Testis (tissue), 2 donors: ENCODE measurements at regions not wholly inside any gene's neighbourhood (a gene's known extent, or its start where the extent isn't known, plus 50 kb on each side); places are given as distances from the start of the nearest gene placed in this dataset.

Experiments
- DNase-seq: peaks from one replicate; pipeline ENCODE4 v3.0.0-alpha.2; 2019
- H3K27ac ChIP-seq, 2 donors: fragments of 200-600 bp; sonication (generic); one replicate each; pipeline ENCODE4 v1.5.1; 2019
- H3K27me3 ChIP-seq: fragments of 200-600 bp; sonication (generic); one replicate; pipeline ENCODE4 v1.5.1; 2019
- H3K36me3 ChIP-seq: fragments of 200-600 bp; sonication (generic); one replicate; pipeline ENCODE4 v1.5.1; 2017; ENCODE audit warnings: low read depth; ENCODE audit errors: missing control alignments
- H3K4me1 ChIP-seq: fragments of 200-600 bp; sonication (generic); one replicate; pipeline ENCODE4 v1.5.1; 2019
- H3K4me3 ChIP-seq, 2 donors: fragments of 200-600 bp; sonication (generic); one replicate each; pipeline ENCODE4 v1.5.1; 2017 to 2019
- H3K9me3 ChIP-seq: fragments of 200-600 bp; sonication (generic); one replicate; pipeline ENCODE4 v1.5.1; 2017
- CTCF ChIP-seq, 3 experiments: fragments of 450-650 bp in 2 of 3; fragments of 200-600 bp in 1 of 3; sonication (generic) in 1 of 3; IDR thresholded peaks; one replicate each; pipeline ENCODE4 v1.5.1; 2016 to 2019; ENCODE audit warnings: antibody characterized with exemption in 3 of 3, mild to moderate bottlenecking in 2 of 3, moderate library complexity in 1 of 3
- POLR2A ChIP-seq: fragments of 450-650 bp; IDR thresholded peaks from one replicate; pipeline ENCODE4 v1.6.1; 2017; ENCODE audit warnings: antibody characterized with exemption, mild to moderate bottlenecking, moderate library complexity
- WGBS, 2 donors: methylation state at CpG; one replicate each; pipeline ENCODE4 v1.1.5; 2018; 5-methylcytosine and 5-hydroxymethylcytosine counted together
- intact Hi-C: fragments of 100-400 bp; cut with DNase I; formaldehyde crosslinking; loops from one replicate; pipeline ENCODE4 v1.15.1; 2023; ENCODE audit warnings: low total_unique reads

- TF ChIP-seq CTCF (IDR thresholded peaks at IDR 0.05) (no peak), POLR2A (no peak)
- H3K36me3 ChIP-seq = no peaks in the 10 kb centered on the region
- 87 to 88% methylated on average over 3 of the region's 3 CpGs for WGBS, 2 donors
Observed at GRCh38 chr20:55701467-55701866, 303.9 kb downstream of the CBLN4 start.

GRCh38 chr20:55696520-55696919, 308.8 kb downstream of the CBLN4 start:
- intact Hi-C loops = no loop called here
- WGBS, 2 donors = 58 to 74% methylated on average over 1 of the region's 1 CpG
- Histone ChIP-seq H3K4me1 (no peaks in the 10 kb centered on the region), H3K27me3 (no peaks in the 10 kb centered on the region), H3K4me3 (no peak overlapping the region), H3K36me3 (no peaks in the 10 kb centered on the region), H3K27ac (no peak overlapping the region), H3K9me3 (no peaks in the 10 kb centered on the region)
- no peak for TF ChIP-seq POLR2A
- TF ChIP-seq CTCF (IDR thresholded peaks at IDR 0.05) = no peak
- DNase-seq = no peak

More at GRCh38 chr20:55701467-55701866, 303.9 kb downstream of the CBLN4 start:
- intact Hi-C loops = no loop called here
- DNase-seq = no peak
- Histone ChIP-seq H3K4me3 (no peak overlapping the region), H3K27me3 (no peaks in the 10 kb centered on the region), H3K4me1 (no peaks in the 10 kb centered on the region), H3K9me3 (no peaks in the 10 kb centered on the region), H3K27ac (no peak overlapping the region)

GRCh38 chr20:55693641-55694040, 311.7 kb downstream of the CBLN4 start:
- no peaks in the 10 kb centered on the region for H3K9me3 ChIP-seq
- TF ChIP-seq CTCF (IDR thresholded peaks at IDR 0.05) (no peak), POLR2A (no peak)
- no peak overlapping the region for H3K4me3 ChIP-seq
- intact Hi-C loops = no loop called here
- no peaks in the 10 kb centered on the region for H3K27me3 ChIP-seq
- no peaks in the 10 kb centered on the region for H3K4me1 ChIP-seq
- no peak for DNase-seq
- 60 to 65% methylated on average over 5 of the region's 5 CpGs for WGBS, 2 donors
- H3K27ac ChIP-seq = no peak overlapping the region
- no peaks in the 10 kb centered on the region for H3K36me3 ChIP-seq

- TF ChIP-seq POLR2A (no peak), CTCF (IDR thresholded peaks at IDR 0.05) (no peak)
- H3K4me3 ChIP-seq = no peak overlapping the region
- H3K4me1 ChIP-seq = peaks cover 5% of the 10 kb centered on the region
- H3K27me3 ChIP-seq = no peaks in the 10 kb centered on the region
- peak overlapping the region in 1 of 2 donors; percentile 28 for H3K27ac ChIP-seq
- no peaks in the 10 kb centered on the region for H3K9me3 ChIP-seq
- DNase-seq = peak; percentile 19
- no peaks in the 10 kb centered on the region for H3K36me3 ChIP-seq
- intact Hi-C loops = no loop called here
- WGBS, 2 donors = 41 to 47% methylated on average over 8 of the region's 8 CpGs
Observed at GRCh38 chr20:55685841-55686240, 319.5 kb downstream of the CBLN4 start.

GRCh38 chr20:55685425-55685824, 319.9 kb downstream of the CBLN4 start:
- DNase-seq = no peak
- Histone ChIP-seq H3K4me3 (no peak overlapping the region), H3K27ac (peak overlapping the region in 1 of 2 donors; percentile 28), H3K36me3 (no peaks in the 10 kb centered on the region), H3K9me3 (no peaks in the 10 kb centered on the region), H3K4me1 (peaks cover 5% of the 10 kb centered on the region), H3K27me3 (no peaks in the 10 kb centered on the region)
- intact Hi-C loops = no loop called here
- TF ChIP-seq POLR2A (no peak), CTCF (IDR thresholded peaks at IDR 0.05) (no peak)
- WGBS, 2 donors = 70 to 76% methylated on average over 4 of the region's 4 CpGs
